ENCODE measurements at regions not wholly inside any gene's neighbourhood (a gene's known extent, or its start where the extent isn't known, plus 50 kb on each side); places are given as distances from the start of the nearest gene placed in this dataset.

DNA sequence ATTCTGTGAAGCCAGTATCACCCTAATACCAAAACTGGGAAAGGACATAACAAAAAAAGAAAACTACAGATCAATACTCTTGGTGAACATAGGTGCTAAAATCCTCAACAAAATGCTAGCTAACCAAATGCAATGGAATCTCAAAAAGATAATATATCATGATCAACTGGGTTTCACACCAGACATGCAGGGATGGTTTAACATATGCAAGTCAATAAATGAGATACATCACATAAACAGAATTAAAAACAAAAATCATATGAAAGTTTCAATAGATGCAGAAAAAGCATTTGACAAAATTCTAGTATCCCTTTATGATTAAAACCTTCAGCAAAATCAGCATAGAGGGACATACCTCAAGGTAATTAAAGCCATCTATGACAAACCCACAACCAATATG lies 198.2 kb upstream of the NDUFV2 start:
- no peak overlapping the region for H3K4me2 ChIP-seq (ENCODE audit: low read length)
- no peaks in the 10 kb centered on the region for H3K9me3 ChIP-seq (ENCODE audit: control insufficient read depth in 1 of 2, insufficient read depth in 1 of 2, low read depth in 1 of 2, low read length in 2 of 2)
- no peak overlapping the region for H3K4me3 ChIP-seq (replicated peaks in 1 of 2; ENCODE audit: low read depth in 1 of 2, low read length in 2 of 2)
- no peak for TF ChIP-seq EGR1 (IDR thresholded peaks at IDR 0.05; ENCODE audit: low read depth)
- no peak for TF ChIP-seq TCF7L2 (IDR thresholded peaks at IDR 0.05; ENCODE audit: borderline replicate concordance, extremely low read depth, insufficient read depth, insufficient read length)
- TF ChIP-seq, protein P1, sequence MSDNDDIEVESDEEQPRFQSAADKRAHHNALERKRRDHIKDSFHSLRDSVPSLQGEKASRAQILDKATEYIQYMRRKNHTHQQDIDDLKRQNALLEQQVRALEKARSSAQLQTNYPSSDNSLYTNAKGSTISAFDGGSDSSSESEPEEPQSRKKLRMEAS (IDR thresholded peaks at IDR 0.05), result no peak
- no peak for TF ChIP-seq REST (IDR thresholded peaks at IDR 0.05; ENCODE audit: low read depth)
- no peak for TF ChIP-seq POLR2A (IDR thresholded peaks at IDR 0.05; ENCODE audit: borderline replicate concordance, extremely low read depth, insufficient read depth, insufficient read length)
- no peak for TF ChIP-seq SIN3A (IDR thresholded peaks at IDR 0.05; ENCODE audit: low read depth)
- no peak for TF ChIP-seq ATF3 (IDR thresholded peaks at IDR 0.05)
- H3K79me2 ChIP-seq (ENCODE audit: insufficient read depth, low read length), result no peaks in the 10 kb centered on the region
- intact Hi-C loops (cut with micrococcal nuclease), result no loop called here
- ATAC-seq (no peak), DNase-seq (ENCODE audit: low read depth, low spot score) (no peak)
- no peak overlapping the region for H2AFZ ChIP-seq (ENCODE audit: low read depth, low read length, poor library complexity, severe bottlenecking)
- BruUV-seq (replicated peaks), result no TSS peak
- no peak overlapping the region for H3K27ac ChIP-seq (ENCODE audit: low read depth, low read length)
- H3K9me2 ChIP-seq (ENCODE audit: insufficient read depth), result no peaks in the 10 kb centered on the region
- H3K9ac ChIP-seq (ENCODE audit: low read length), result no peak overlapping the region
- ChIA-PET CTCF (no interaction called here), RAD21 (ENCODE audit: low non-redundant PET in 1 of 2, low total read pairs in 2 of 2, uncharacterized antibody in 2 of 2, unreplicated experiment in 2 of 2) (no interaction called here), POLR2A (no interaction called here)
- no peaks in the 10 kb centered on the region for H3K27me3 ChIP-seq (ENCODE audit: insufficient read depth, low read length)
- H3K4me1 ChIP-seq (ENCODE audit: control insufficient read depth in 1 of 2, insufficient read depth in 2 of 2, low read length in 2 of 2), result no peaks in the 10 kb centered on the region
- no peaks in the 10 kb centered on the region for H3K36me3 ChIP-seq (ENCODE audit: control insufficient read depth in 1 of 2, insufficient read depth in 2 of 2, low read length in 2 of 2)
- no peaks in the 10 kb centered on the region for H4K20me1 ChIP-seq (ENCODE audit: insufficient read depth)

Measured in HCT116 (cell line).